ENCODE measurements at regions not wholly inside any gene's neighbourhood (a gene's known extent, or its start where the extent isn't known, plus 50 kb on each side); places are given as distances from the start of the nearest gene placed in this dataset.
"Not testable (repeated sequence)": the region's sequence is repeated elsewhere in the genome, so short reads cannot be mapped to it uniquely, and the experiment has no call there.

GRCh38 chr2:87498169-87498853 lies 249.6 kb upstream of the PLGLB2 start:
- H3K36me3 ChIP-seq (replicated peaks in 1 of 2; ENCODE audit: control insufficient read depth in 1 of 2, insufficient read depth in 2 of 2, low read length in 2 of 2); H3K27ac ChIP-seq (ENCODE audit: extremely low read length, insufficient read depth, low read length); H3K79me2 ChIP-seq (ENCODE audit: insufficient read depth, low read length); in situ Hi-C loops (cut with HindIII; ENCODE audit: extremely low pct_ligation_motif_present, low pct_unique_long_range_greater_than_20kb); H3K9me3 ChIP-seq (ENCODE audit: low read length); H3K27me3 ChIP-seq (ENCODE audit: control insufficient read depth in 1 of 2, insufficient read depth in 2 of 2, low read length in 2 of 2); H2AFZ ChIP-seq (ENCODE audit: low read length); H3K9ac ChIP-seq (ENCODE audit: insufficient read depth, low read depth, low read length); intact Hi-C loops (cut with micrococcal nuclease; ENCODE audit: unreplicated experiment); FAIRE-seq; H4K20me1 ChIP-seq (ENCODE audit: insufficient read depth, low read length); CTCF ChIA-PET (ENCODE audit: low intra/inter-chr PET ratio, low total read pairs); BruUV-seq (replicated peaks); H3K4me3 ChIP-seq (replicated peaks in 1 of 3; ENCODE audit: insufficient read depth in 1 of 3, low read depth in 2 of 3, low read length in 3 of 3); H3K4me2 ChIP-seq (ENCODE audit: low read depth, low read length); ATAC-seq; POLR2A ChIA-PET; DNase-seq (ENCODE audit: low spot score): not testable (repeated sequence)
- 95% methylated on average over 9 of the region's 12 CpGs for WGBS (ENCODE audit: low lambda C conversion rate)
- peaks cover 11% of the 10 kb centered on the region; the same call in 1 of the 2 replicates for H3K4me1 ChIP-seq (ENCODE audit: insufficient read depth, low read length)

GRCh38 chr2:87498854-87499238 lies 249.0 kb upstream of the PLGLB2 start:
- CTCF ChIA-PET (ENCODE audit: low intra/inter-chr PET ratio, low total read pairs); H2AFZ ChIP-seq (ENCODE audit: low read length); H3K9ac ChIP-seq (ENCODE audit: insufficient read depth, low read depth, low read length); H3K36me3 ChIP-seq (replicated peaks in 1 of 2; ENCODE audit: control insufficient read depth in 1 of 2, insufficient read depth in 2 of 2, low read length in 2 of 2); H3K4me2 ChIP-seq (ENCODE audit: low read depth, low read length); POLR2A ChIA-PET; in situ Hi-C loops (cut with HindIII; ENCODE audit: extremely low pct_ligation_motif_present, low pct_unique_long_range_greater_than_20kb); H4K20me1 ChIP-seq (ENCODE audit: insufficient read depth, low read length); H3K9me3 ChIP-seq (ENCODE audit: low read length); ATAC-seq; H3K27me3 ChIP-seq (ENCODE audit: control insufficient read depth in 1 of 2, insufficient read depth in 2 of 2, low read length in 2 of 2); DNase-seq (ENCODE audit: low spot score); intact Hi-C loops (cut with micrococcal nuclease; ENCODE audit: unreplicated experiment); BruUV-seq (replicated peaks); FAIRE-seq; H3K4me3 ChIP-seq (replicated peaks in 1 of 3; ENCODE audit: insufficient read depth in 1 of 3, low read depth in 2 of 3, low read length in 3 of 3); H3K79me2 ChIP-seq (ENCODE audit: insufficient read depth, low read length); H3K27ac ChIP-seq (ENCODE audit: extremely low read length, insufficient read depth, low read length): not testable (repeated sequence)
- H3K4me1 ChIP-seq (ENCODE audit: insufficient read depth, low read length) = peaks cover 11% of the 10 kb centered on the region; the same call in 1 of the 2 replicates
- WGBS (ENCODE audit: low lambda C conversion rate) = no CpG with 5 or more reads among the region's 7 CpGs

- H3K9ac ChIP-seq (ENCODE audit: insufficient read depth, low read depth, low read length); H3K36me3 ChIP-seq (replicated peaks in 1 of 2; ENCODE audit: control insufficient read depth in 1 of 2, insufficient read depth in 2 of 2, low read length in 2 of 2); BruUV-seq (replicated peaks); FAIRE-seq; H3K27ac ChIP-seq (ENCODE audit: extremely low read length, insufficient read depth, low read length); POLR2A ChIA-PET; H3K9me3 ChIP-seq (ENCODE audit: low read length); in situ Hi-C loops (cut with HindIII; ENCODE audit: extremely low pct_ligation_motif_present, low pct_unique_long_range_greater_than_20kb); H3K4me3 ChIP-seq (replicated peaks in 1 of 3; ENCODE audit: insufficient read depth in 1 of 3, low read depth in 2 of 3, low read length in 3 of 3); DNase-seq (ENCODE audit: low spot score); H3K27me3 ChIP-seq (ENCODE audit: control insufficient read depth in 1 of 2, insufficient read depth in 2 of 2, low read length in 2 of 2); ATAC-seq; H3K4me2 ChIP-seq (ENCODE audit: low read depth, low read length); H3K4me1 ChIP-seq (ENCODE audit: insufficient read depth, low read length); CTCF ChIA-PET (ENCODE audit: low intra/inter-chr PET ratio, low total read pairs); intact Hi-C loops (cut with micrococcal nuclease; ENCODE audit: unreplicated experiment); H3K79me2 ChIP-seq (ENCODE audit: insufficient read depth, low read length); H4K20me1 ChIP-seq (ENCODE audit: insufficient read depth, low read length); H2AFZ ChIP-seq (ENCODE audit: low read length): not testable (repeated sequence)
- 77% methylated on average over 3 of the region's 6 CpGs for WGBS (ENCODE audit: low lambda C conversion rate)
Observed at GRCh38 chr2:87499860-87500259, 248.0 kb upstream of the PLGLB2 start.

GRCh38 chr2:87500421-87500820 lies 247.5 kb upstream of the PLGLB2 start:
- DNase-seq (ENCODE audit: low spot score); ATAC-seq; H3K36me3 ChIP-seq (replicated peaks in 1 of 2; ENCODE audit: control insufficient read depth in 1 of 2, insufficient read depth in 2 of 2, low read length in 2 of 2); H3K9me3 ChIP-seq (ENCODE audit: low read length); CTCF ChIA-PET (ENCODE audit: low intra/inter-chr PET ratio, low total read pairs); FAIRE-seq; H3K27me3 ChIP-seq (ENCODE audit: control insufficient read depth in 1 of 2, insufficient read depth in 2 of 2, low read length in 2 of 2); H3K4me2 ChIP-seq (ENCODE audit: low read depth, low read length); BruUV-seq (replicated peaks); H3K79me2 ChIP-seq (ENCODE audit: insufficient read depth, low read length); intact Hi-C loops (cut with micrococcal nuclease; ENCODE audit: unreplicated experiment); H3K4me3 ChIP-seq (replicated peaks in 1 of 3; ENCODE audit: insufficient read depth in 1 of 3, low read depth in 2 of 3, low read length in 3 of 3); H3K9ac ChIP-seq (ENCODE audit: insufficient read depth, low read depth, low read length); H4K20me1 ChIP-seq (ENCODE audit: insufficient read depth, low read length); H3K4me1 ChIP-seq (ENCODE audit: insufficient read depth, low read length); H2AFZ ChIP-seq (ENCODE audit: low read length); in situ Hi-C loops (cut with HindIII; ENCODE audit: extremely low pct_ligation_motif_present, low pct_unique_long_range_greater_than_20kb); POLR2A ChIA-PET; H3K27ac ChIP-seq (ENCODE audit: extremely low read length, insufficient read depth, low read length): not testable (repeated sequence)
